ENCODE measurements at regions not wholly inside any gene's neighbourhood (a gene's known extent, or its start where the extent isn't known, plus 50 kb on each side); places are given as distances from the start of the nearest gene placed in this dataset.

DNA sequence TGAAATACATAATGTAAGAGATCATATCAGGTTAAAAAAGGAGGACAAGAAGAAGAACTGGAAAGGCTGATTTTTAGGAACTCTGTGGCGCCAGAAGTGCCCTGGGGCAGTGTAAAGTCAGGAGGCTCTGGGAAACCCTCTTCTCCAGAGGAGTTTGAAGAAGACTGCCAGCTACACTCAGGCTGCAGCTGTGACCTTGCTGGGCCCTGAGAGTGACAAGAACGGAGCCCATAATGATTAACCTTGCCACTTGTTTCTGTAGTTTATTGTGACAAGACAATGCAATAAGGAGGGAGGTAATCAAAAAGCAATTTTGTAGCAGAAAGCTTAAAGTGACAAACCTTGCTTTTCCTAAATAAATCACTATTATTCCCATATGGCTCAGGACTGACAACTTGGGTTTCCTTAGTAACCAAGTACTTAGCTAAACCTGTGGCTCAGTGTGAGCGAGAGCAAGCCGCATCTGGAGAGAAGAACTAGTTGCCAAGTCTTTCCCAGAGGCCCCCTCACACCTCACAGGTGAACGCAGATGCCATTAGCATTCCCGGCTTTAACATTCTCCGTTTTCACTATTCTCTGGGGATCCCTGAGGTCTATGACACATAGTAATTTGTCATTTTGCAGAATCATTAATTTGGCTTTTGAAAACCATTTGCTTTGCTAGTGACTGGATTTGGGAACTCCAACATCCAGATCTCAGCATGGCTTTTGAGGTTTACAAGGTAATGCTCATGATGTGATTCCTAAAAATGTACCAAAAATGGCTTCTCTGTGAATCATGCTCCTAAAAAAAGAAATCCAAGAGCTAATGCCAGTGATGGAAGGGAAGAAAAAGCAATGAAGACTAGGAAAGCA is 115.9 kb downstream of the OMA1 start:
- DNase-seq (ENCODE audit: low spot score): no peak

DNA sequence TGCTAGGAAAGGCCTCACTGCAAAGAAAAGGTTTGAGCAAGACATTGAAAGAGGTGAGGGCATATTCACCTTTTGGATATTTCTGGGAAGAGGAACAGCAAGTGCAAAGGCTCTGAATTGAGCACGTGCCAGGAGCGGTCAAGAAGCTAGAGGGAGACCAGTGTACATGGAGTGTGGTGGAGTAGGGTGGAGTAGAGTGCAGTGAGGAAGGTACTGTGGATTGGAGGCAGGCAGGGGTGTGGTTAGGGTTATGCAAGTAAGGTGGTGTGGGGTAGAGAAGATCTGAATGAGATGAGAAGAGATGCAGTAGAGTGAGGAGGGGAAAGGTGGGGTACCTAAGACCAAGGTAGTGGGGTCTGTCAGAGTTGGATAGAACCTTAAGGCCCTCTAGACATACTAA is 119.6 kb downstream of the OMA1 start:
- no peak for DNase-seq (ENCODE audit: low spot score)

DNA sequence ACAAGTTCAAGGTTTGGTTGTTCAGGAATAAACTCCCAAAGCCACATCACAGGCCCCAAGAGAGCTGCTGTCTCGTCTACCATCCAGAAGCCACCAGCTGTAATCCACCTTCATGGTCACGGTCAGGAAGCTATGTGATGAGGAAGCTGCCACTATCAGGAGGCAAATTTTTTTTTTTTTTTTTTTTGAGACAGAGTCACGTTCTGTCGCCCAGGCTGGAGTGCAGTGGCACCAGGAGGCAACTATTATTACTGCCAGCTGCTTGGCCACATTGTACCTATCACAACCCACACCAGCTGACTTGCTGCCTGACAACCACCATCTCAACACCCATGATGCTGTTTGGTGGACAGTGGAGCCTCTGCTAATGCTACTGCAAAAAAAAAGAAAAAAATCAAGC is 124.1 kb downstream of the OMA1 start:
- DNase-seq (ENCODE audit: low spot score): peak; percentile 10

DNA sequence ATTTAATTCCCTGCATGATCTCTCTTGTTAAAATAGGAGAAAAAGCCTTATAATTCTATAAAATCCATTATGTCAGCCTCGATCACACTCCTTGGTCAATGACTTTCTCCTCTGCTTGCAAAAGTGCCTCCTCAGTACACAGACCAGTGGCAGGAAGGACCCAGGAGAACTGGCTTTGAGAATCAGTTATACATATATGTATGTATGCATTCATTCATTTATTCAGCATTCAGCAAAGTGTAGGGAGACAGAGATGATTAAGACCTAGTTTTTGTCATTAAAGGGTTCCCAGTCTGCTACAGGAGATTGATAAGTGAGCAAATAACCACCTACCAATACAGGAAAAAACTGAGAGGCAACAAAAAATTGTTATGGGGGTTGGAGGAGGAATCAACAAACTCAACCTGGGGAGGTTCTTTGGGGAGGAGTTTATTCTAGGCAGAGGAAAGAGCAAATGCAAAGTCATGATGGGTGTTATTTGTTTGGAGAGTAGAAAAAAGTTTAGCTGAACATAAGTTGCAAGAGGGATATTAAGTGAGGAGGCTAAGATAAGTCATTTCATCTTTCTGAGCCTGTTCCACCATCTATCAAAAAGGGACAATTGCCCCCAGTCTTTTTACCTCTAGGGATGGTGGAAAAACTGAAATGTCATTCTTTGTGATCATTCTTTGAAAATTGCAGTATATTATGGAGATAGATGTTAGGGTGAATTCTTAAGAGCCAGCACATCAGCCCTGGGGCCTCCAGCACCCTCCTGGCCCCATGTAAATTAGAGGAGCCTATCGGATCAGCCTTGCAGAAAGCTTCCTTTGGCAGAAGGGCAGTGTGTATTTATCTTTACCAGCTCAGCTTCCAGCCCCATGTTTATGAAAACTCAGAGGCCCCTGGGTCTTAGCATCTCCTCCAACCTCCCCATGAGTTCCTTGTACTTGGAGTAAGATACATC is 128.0 kb downstream of the OMA1 start:
- no peak for DNase-seq (ENCODE audit: low spot score)

DNA sequence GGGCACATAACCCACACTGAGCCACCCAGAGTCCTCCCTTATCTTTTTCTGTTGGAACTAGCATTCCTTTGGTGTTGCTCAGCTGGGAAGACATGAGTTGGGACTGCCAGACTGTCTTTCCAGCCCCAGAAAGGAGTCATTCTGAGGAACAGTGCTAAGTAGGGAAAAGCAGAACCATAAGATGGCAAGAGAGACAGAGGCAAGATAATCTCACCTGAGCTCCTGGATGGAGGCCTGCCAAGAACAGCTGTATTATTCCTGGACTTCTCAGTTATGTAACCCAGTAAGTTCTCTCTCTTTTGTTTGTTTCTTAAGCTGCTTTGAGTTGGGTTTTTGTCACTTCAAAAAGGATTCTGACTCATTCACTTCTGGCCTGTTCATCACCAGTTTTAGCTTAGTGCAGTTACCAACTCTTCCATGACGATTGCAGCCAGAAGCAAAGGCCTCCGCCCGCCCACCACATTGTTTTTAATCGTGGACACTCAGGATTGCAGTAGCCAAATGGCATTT is 134.4 kb downstream of the OMA1 start:
- DNase-seq (ENCODE audit: low spot score): no peak

DNA sequence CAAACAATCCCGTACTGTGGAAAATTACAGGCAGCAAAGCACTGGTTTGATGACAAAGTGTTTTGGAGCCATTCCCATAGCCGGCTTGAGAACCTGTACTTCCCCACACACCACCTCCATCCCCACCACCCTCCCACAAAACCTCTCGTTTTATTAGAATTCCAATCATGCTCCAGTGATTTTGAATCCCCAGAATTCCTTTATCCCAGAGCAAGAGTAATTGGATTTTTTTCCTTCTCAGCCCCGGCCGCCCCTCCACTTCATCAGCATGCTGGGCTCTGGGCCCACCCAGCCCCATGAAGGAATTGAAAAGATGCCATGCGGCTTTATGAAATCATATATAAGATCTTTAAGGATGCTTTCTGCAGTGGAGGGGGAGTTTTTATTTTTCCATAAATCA is 136.6 kb downstream of the OMA1 start:
- DNase-seq (ENCODE audit: low spot score): no peak

DNA sequence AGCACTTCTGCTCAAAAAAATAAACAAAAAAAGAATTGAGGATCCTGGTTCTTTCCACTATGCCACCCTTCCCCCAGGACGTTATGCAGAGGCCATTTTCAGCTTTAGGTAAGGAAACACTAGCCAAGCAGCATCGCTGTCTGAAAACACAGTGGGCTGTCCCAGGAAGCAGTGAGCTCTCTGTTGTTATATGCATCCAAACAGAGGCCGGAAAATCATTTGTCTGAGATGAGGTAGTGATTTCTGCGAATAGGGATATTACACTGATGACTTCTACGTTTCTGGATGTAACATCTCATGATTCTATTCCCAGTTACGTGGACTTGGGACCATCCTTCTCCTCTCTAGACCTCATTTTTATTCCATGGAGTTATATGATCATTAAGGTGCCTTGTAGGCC is 137.2 kb downstream of the OMA1 start:
- no peak for DNase-seq (ENCODE audit: low spot score)

DNA sequence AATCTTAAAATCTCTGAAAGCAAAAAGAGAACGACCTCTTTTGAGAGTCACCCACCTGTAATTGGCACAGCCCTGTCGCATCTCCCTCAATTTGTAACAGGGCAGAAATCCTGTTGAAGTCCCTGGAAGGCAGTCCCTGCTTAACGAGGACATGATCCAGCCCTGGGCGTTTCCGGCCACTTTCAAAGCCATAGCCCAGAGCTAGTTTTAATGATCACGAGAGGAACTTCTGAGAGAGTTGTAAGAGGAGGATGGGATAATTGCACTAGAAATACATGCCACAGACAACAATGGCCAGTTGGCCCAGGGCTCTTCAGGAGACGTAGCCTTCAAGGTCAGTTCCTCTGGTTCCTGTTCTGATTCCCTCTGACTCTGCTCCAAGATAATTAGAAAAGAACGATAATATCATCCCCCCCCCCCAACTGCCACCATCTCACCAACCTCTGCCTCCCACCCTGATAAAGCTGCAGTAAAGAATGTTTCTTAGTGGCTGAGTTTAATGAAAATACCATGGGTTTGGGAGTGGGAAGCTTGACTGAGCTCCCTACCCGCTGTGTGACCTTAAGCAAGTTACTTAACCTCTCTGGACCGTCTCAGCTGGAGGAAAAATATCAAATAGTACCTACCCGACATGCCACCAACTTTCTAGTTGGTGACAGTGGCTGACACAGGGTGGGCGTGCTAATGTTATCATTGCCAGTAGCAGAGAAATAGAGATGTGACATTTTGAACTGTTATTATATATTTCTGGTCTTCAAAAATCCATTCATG is 140.0 kb downstream of the OMA1 start:
- DNase-seq (ENCODE audit: low spot score): no peak

DNA sequence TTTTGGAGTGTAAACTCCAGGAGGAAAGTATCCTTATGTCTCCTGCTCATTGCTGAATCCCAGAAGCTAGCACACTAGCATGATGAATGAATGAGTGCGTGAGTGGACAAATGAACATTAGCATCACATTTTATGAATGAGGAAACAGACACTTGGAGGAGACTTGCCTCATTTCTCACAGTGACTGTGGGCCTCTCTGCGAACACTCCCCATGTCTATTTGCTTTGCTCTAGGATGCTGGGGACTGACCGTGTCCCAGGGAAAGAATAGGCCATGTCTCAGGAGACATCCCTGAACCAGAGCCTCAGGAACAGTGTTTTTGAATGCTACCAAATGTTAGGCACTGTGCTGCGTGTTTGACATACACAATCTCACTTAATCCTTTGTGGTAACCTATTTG is 140.9 kb downstream of the OMA1 start:
- DNase-seq (ENCODE audit: low spot score): no peak

DNA sequence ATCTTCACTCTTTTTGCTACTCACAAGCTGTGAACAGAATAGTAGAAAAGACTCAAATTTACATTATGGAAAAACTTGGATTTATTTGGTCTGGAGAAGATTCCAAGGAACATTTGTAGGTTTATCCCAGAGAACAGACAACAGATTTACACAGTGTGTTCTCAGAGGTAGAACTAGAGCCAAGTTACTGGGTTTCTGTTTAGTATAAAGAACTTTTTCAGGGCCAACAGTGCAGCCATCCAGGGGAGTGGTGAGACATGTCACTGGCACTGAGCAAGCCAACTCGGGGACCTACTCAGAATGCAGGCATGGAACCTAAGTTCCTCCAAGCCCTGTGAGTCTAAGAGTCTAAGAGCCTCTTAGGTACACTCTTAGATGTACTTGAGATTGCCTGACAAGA is 142.6 kb downstream of the OMA1 start:
- no peak for DNase-seq (ENCODE audit: low spot score)

DNA sequence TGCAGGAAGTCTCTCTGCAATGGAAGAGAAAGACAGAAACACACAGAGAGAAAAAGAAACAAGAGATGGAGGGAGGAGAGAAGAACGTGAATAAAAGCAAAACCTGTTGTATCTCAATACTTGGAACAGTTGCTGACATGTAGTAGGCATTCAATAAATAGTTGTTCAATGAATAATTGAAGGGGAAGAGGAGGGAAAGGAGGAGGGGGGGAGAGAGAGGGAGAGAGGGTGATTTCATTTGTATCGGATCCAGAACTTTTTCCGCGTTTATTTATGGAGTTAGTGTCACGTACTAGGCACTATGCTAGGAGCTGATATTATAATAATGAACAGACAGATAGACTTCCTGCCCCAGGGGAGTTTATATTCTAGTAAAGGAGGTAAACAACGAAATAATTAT is 144.1 kb downstream of the OMA1 start:
- DNase-seq (ENCODE audit: low spot score): no peak

DNA sequence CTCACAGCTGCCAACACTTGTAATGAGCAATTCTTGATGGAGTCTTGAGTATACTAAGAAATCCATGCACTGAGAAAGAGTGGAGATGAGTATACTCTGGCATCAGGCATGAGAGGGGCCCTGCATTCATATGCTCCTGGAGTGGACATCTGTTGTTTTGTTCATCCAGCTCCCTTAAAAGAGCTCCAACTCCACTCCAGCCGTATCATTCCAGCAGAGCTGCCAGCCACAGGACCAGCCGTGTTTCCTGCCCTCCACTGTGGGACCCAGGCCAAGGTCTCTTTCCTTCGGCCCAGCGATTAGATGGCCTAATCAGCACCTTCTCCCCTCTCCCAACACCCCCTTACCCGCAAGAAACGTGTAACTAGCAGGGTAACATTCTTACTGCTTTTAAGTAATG is 144.5 kb downstream of the OMA1 start:
- DNase-seq (ENCODE audit: low spot score): no peak

DNA sequence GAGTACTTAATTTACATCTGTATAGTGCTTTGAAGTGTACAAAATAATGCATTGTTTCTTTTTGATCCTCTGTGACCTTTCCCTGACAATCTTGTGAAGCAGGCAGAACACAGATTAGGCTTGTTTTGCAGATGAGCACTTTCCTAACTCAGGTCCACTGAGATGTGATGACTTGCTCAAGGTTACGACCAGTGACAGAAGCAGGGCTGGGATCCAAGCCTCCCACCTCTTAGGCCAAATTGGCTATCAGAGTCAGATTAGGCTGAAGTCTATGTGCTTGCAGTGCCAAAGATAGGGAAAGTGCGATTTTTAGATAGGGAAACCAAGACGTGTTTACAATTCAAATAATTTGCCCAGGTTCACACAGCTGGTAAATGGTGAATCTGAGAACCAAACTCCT is 147.3 kb downstream of the OMA1 start:
- no peak for DNase-seq (ENCODE audit: low spot score)

DNA sequence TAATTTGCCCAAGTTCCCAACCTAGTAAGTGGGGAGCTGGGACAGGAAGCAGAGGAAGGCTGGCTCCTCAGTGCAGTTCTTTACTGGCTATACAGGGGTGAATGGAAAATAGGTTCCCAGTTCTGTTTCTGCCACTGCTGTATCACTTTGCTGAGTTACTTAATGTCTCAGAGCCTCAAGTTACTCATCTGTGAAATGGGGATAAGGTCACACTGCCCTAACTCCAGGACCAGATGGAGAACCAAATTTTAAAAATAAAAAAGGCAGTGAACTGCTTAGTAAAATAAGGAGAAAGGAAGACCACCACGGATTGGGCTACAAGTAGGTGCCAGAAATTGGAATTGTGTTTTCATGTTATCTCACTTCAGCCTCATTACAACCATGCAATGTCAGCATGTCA is 147.8 kb downstream of the OMA1 start:
- DNase-seq (ENCODE audit: low spot score): no peak

DNA sequence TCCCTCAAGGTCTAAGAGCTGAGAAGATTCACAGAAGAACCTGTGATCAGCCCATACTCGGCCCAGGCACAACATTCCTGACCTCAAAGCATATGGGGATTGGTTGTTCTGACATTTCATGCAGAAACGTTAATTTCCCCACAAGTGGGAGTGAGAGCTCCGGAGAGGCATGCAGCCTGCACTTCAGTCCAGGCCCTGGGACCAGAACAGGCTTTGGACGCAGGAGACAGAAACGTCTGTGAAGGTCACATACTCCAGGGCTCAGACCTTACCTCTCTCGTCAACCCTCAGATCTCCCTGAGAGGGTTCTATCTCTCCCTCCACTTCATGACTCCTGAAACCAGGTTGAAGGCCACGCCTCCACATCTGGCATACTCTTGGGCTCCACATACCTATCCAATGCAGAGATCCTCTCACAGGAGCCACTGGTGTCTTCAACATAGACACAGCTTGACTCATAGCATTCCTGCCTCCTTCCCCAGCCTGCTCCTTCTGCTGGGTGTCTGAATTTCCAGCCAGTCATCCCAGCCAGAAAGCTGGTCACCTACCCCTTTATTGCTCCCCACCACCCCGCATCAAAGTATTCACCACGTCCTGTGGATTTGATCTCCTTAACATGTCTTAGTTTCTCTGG is 149.2 kb downstream of the OMA1 start:
- DNase-seq (ENCODE audit: low spot score): no peak

DNA sequence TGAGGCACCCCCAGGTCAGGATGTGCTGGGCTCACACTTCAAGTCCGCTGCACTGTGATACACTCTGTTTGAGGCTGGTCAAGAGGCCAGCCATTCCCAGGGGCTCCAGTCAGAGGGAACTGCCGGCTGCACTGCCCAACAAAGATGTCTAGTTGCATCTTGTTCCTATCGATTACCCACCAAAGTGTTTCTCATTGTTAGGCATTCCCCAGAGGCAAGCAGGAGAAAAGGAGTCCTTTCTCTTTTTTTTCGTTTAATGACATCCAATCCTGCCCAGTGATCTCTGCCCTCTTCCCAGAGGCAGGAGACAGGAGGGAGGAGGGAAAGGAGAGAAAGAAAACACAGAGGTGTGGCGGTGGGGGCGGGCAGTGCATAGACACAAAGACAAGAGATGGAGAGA is 150.4 kb downstream of the OMA1 start:
- DNase-seq (ENCODE audit: low spot score): no peak

DNA sequence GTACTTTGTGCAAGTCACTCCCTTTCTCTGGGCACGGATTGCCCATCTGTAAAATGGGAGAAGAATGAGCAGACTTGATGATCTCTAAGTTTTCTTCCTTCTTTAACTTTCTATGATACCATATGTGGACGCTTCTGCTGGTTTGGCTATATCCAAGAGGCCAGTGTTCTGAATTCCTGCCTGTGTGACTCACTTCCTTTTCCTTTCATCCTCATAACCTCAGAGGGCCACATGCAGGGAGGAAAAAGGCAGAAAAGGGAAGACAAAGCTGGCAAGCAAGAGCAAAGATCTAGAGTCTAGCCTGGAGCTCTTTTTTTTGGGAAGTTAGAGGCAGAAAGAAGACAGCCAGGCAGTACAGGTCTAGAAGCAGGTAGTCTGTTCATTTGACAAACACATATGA is 151.2 kb downstream of the OMA1 start:
- DNase-seq (ENCODE audit: low spot score): no peak

DNA sequence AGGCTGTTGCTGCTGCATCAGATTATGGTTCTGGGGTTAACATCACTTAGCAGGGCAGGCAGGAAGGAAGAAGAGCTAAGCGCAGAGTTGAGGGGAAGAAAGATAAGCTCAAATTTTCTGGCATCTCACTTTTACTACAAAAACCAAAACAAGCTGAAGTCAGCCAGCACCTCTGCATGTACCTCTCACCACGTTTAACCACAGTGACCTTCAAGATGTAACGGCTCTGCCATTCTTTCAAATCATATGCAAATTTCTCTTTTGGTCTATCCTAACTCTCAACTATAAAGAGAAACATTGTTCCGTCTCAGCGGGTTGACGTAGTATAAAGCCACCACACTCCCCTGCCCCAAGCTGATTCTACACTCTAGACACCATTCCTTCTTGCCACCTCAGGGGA is 154.4 kb downstream of the OMA1 start:
- DNase-seq (ENCODE audit: low spot score): peak; percentile 90

DNA sequence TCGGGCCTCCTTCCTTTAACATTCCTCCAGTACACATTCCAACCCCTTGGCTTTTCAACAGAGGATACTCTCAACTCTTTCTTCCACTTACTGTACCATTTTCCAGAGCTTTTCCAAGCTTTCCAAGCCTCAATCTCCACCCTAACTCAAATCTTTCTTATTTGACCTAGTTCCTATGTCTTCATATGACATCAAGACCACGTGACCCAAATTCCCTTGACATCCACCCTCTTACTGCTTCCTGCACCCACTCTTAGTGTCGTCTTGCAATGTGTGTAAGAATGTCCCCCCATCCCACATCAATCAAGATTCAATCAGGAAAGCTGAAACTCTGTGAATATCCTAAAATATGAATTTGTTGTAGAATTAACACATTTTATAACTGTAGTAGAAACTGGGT is 155.0 kb downstream of the OMA1 start:
- no peak for DNase-seq (ENCODE audit: low spot score)

DNA sequence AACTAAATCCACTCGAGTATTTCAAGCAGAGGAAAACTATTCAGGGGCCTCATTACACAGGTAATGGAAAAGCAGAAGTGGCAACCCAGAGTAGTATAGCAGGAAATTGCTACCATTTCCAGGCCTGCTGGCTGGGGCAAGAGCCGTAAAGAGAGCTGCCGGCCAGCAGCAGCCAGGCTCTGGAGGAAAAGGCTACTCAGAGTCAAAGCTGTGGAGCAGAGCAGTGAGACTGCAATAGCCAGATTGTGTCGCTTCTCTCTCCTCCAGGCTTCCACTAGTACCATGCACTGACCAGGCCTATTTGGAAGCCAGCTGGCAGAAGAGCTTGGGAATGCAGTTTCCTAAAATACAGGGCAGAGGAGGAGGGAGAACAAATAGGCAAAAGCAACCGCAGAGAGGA is 155.5 kb downstream of the OMA1 start:
- DNase-seq (ENCODE audit: low spot score): peak; percentile 45

DNA sequence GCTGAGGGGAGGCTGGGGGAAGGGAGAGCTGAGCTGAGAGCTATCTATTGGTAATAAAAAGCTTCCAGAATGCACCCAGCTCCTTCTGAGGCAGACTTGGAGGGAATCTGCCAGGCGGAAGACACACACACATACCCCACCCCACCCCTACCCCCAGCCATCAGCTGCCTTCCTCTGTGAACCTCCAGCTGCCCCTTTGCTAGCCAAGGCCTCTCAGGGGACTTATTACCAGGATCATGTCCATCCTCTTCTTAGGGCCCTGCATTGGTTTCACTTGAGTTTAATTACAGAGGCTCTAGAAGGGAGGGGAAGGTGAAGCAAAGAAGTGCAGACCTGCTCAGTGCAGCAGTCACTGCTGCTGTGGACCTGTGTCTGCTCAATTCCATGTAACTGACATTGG is 156.4 kb downstream of the OMA1 start:
- DNase-seq (ENCODE audit: low spot score): no peak

DNA sequence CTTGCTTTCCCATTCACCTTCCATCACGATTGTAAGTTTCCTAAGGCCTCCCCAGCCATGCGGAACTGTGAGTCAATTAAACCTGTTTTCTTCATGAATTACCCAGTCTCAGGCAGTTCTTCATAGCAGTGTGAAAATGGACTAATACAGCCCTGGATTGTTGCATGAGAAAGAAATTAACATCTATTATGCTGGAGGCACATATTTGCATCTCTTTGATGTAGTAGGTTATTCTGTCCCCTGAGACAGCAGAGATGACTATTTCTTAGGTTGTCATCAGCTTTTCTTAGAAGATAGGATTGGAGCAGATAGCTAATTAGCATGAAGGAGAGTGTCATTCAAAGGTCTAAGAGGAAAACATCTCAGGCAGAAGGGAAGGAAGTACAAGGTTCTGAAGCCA is 166.2 kb downstream of the OMA1 start:
- DNase-seq (ENCODE audit: low spot score): no peak

Measured in NAMALWA (cell line).